Parathyroid adenoma (tissue), 2 donors: ENCODE measurements at regions not wholly inside any gene's neighbourhood (a gene's known extent, or its start where the extent isn't known, plus 50 kb on each side); places are given as distances from the start of the nearest gene placed in this dataset.

Experiments used
- H2AFZ ChIP-seq: fragments of 300-600 bp; sonication (generic); one replicate; pipeline ENCODE4 v1.7.0; 2017; ENCODE audit warnings: antibody characterized with exemption, mild to moderate bottlenecking
- H3K27ac ChIP-seq: fragments of 300-600 bp; sonication (generic); one replicate; pipeline ENCODE4 v1.7.0; 2017
- H3K27me3 ChIP-seq: fragments of 300-600 bp; sonication (generic); one replicate; pipeline ENCODE4 v1.7.0; 2017; ENCODE audit warnings: low read length; ENCODE audit not compliant: control insufficient read depth, insufficient read depth
- H3K36me3 ChIP-seq: fragments of 300-600 bp; sonication (generic); one replicate; pipeline ENCODE4 v1.7.0; 2017; ENCODE audit warnings: low read length; ENCODE audit not compliant: control insufficient read depth, insufficient read depth
- H3K4me1 ChIP-seq: fragments of 300-600 bp; sonication (generic); one replicate; pipeline ENCODE4 v1.7.0; 2017; ENCODE audit warnings: control low read depth
- H3K4me2 ChIP-seq: fragments of 300-600 bp; sonication (generic); one replicate; pipeline ENCODE4 v1.7.0; 2017; ENCODE audit warnings: low read length
- H3K4me3 ChIP-seq: fragments of 300-600 bp; sonication (generic); one replicate; pipeline ENCODE4 v1.7.0; 2017; ENCODE audit warnings: low read depth, low read length
- H3K79me2 ChIP-seq: fragments of 300-600 bp; sonication (generic); one replicate; pipeline ENCODE4 v1.7.0; 2017; ENCODE audit warnings: control low read depth
- H3K9ac ChIP-seq: fragments of 300-600 bp; sonication (generic); one replicate; pipeline ENCODE4 v1.7.0; 2017; ENCODE audit warnings: mild to moderate bottlenecking
- H3K9me3 ChIP-seq: fragments of 300-600 bp; sonication (generic); one replicate; pipeline ENCODE4 v1.7.0; 2017; ENCODE audit warnings: low read length; ENCODE audit not compliant: control insufficient read depth
- TF ChIP-seq, protein P1 (sequence below): fragments of 300-600 bp; sonication (generic); IDR thresholded peaks from one replicate; pipeline ENCODE4 v1.7.0; 2017; ENCODE audit warnings: antibody characterized with exemption, mild to moderate bottlenecking
- donor health status: primary hyperparathyroidism.

DNA sequence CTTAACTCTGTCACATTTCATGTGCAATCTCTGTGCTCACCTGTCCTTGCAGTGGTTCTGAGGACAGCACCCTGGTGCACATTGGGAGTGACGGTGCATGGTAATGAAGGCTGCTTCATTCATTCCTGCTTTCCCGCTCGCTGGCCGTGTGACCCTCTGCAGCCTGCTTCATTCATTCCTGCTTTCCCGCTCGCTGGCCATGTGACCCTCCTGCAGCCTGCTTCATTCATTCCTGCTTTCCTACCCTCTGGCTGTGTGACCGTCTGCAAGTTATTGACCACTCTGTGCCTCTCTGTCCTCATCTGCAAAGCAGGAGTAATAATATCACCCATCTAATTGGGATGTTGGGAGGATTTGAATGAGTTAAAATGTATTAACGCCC lies 189.1 kb upstream of the TMEM132C start:
- TF ChIP-seq, protein P1, sequence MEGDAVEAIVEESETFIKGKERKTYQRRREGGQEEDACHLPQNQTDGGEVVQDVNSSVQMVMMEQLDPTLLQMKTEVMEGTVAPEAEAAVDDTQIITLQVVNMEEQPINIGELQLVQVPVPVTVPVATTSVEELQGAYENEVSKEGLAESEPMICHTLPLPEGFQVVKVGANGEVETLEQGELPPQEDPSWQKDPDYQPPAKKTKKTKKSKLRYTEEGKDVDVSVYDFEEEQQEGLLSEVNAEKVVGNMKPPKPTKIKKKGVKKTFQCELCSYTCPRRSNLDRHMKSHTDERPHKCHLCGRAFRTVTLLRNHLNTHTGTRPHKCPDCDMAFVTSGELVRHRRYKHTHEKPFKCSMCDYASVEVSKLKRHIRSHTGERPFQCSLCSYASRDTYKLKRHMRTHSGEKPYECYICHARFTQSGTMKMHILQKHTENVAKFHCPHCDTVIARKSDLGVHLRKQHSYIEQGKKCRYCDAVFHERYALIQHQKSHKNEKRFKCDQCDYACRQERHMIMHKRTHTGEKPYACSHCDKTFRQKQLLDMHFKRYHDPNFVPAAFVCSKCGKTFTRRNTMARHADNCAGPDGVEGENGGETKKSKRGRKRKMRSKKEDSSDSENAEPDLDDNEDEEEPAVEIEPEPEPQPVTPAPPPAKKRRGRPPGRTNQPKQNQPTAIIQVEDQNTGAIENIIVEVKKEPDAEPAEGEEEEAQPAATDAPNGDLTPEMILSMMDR, result no peak
- H3K4me1 ChIP-seq, result no peaks in the 10 kb centered on the region
- H3K79me2 ChIP-seq, result no peaks in the 10 kb centered on the region
- H3K36me3 ChIP-seq, result no peaks in the 10 kb centered on the region
- no peak overlapping the region for H3K4me2 ChIP-seq
- no peak overlapping the region for H2AFZ ChIP-seq
- H3K9me3 ChIP-seq, result no peaks in the 10 kb centered on the region
- H3K27me3 ChIP-seq, result no peaks in the 10 kb centered on the region
- no peak overlapping the region for H3K4me3 ChIP-seq
- no peak overlapping the region for H3K9ac ChIP-seq
- H3K27ac ChIP-seq, result no peak overlapping the region

DNA sequence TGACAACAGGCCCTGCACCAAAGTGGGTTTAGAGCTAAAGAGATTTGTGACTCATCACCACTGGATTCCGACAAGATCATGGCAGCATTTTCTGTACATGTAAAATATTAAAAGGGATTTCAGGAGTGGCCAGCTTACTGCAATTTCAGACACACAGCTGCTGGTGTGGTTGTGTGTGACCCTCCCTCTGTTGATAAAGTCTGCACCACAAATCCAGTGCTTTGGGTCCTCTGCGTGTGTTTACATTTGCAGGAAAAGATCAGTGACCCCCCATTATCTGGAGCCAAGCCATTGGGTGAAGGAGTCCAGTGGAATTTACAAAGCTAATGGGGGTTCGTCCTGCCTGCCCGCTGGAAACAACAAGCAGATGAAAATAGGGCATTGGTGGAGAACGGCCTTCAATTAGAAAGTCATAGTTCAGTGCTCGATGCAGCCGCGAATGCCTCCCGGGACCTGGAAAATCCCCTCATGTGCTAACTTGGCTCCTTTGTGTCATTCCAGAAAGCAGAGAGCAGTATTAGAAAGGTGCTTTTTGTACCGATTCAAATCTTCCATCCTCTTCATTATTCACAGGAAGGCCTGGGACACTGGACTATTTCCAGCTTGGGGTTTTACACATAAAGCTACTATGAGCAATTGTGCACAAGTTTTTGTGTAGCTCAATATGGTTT lies 188.5 kb upstream of the TMEM132C start:
- H3K4me2 ChIP-seq, result no peak overlapping the region
- no peak overlapping the region for H2AFZ ChIP-seq
- H3K4me1 ChIP-seq, result no peaks in the 10 kb centered on the region
- no peak overlapping the region for H3K9ac ChIP-seq
- H3K27ac ChIP-seq, result no peak overlapping the region
- H3K79me2 ChIP-seq, result no peaks in the 10 kb centered on the region
- H3K36me3 ChIP-seq, result no peaks in the 10 kb centered on the region
- no peaks in the 10 kb centered on the region for H3K9me3 ChIP-seq
- H3K27me3 ChIP-seq, result no peaks in the 10 kb centered on the region
- TF ChIP-seq, protein P1, result no peak
- no peak overlapping the region for H3K4me3 ChIP-seq

DNA sequence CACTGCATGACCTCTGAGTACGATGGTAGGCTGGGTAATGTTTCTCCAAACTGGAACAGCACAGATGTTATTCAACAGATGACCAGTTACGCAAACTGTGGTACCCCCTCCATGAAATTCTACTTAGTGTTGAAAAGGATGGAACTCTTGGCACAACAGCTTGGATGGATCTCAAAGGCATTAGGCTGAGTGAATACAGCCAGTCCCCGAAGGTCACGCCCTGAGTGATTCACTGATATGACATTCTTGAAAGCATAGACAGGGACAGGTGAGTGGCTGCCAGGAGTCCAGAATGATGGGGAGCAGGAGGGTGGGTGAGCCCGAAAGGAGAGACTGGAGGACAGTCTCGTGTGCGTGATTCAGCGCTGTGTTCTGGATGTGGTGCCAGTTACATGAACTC lies 187.5 kb upstream of the TMEM132C start:
- Histone ChIP-seq H3K4me2 (no peak overlapping the region), H3K27ac (no peak overlapping the region), H2AFZ (no peak overlapping the region), H3K36me3 (no peaks in the 10 kb centered on the region), H3K4me1 (no peaks in the 10 kb centered on the region), H3K79me2 (no peaks in the 10 kb centered on the region), H3K9ac (no peak overlapping the region), H3K4me3 (no peak overlapping the region), H3K27me3 (no peaks in the 10 kb centered on the region), H3K9me3 (no peaks in the 10 kb centered on the region)
- TF ChIP-seq, protein P1, result no peak

DNA sequence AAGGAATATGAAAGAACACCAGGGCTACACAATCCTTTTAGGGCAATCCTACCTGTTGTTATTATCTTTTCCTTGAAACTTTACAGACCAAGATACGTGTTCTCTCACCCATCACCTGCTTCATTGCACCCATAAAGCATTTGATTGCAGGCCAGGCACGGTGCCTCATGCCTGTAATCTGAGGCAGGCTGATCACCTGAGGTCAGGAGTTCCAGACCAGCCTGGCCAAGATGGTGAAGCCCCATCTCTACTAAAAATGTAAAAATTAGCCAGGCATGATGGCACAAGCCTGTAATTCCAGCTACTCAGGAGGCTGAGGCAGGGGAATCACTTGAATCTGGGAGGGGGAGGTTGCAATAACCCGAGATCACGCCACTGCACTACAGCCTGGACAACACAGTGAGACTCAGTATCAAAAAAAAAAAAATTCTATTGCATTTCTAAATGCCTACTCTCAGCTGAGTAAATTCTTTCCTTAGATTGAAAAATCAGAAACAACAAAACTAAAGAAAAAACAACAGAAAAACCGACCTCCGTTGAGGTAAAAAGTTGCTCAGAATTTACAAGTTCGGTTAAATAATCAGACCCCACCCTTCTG lies 183.7 kb upstream of the TMEM132C start:
- H3K4me3 ChIP-seq, result no peak overlapping the region
- no peak overlapping the region for H3K4me2 ChIP-seq
- no peak overlapping the region for H3K9ac ChIP-seq
- H3K9me3 ChIP-seq, result no peaks in the 10 kb centered on the region
- H3K27me3 ChIP-seq, result no peaks in the 10 kb centered on the region
- H3K4me1 ChIP-seq, result no peaks in the 10 kb centered on the region
- H3K79me2 ChIP-seq, result no peaks in the 10 kb centered on the region
- no peak overlapping the region for H3K27ac ChIP-seq
- TF ChIP-seq, protein P1, result no peak
- no peaks in the 10 kb centered on the region for H3K36me3 ChIP-seq
- no peak overlapping the region for H2AFZ ChIP-seq

DNA sequence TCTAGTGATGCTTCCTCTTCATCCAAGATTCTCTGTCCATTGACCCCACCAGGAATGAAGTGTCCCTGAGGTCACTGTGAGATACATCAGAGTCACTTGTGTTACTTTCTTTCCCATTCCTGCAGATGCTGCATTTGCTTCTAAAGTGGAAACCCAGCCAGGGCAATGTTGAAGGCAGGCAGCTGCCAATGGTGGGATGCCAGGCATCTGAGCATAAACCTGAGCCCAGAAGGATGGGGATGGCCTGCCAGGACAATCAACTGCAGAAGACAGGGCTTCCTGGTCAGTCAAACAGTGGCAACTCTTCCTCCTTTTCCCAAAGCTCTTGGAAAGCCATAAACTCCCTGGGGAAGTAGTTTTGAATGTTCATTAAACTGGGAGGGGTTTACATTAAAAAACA lies 178.0 kb upstream of the TMEM132C start:
- no peak overlapping the region for H3K27ac ChIP-seq
- H3K4me1 ChIP-seq, result peaks cover 23% of the 10 kb centered on the region
- H3K79me2 ChIP-seq, result no peaks in the 10 kb centered on the region
- no peak overlapping the region for H2AFZ ChIP-seq
- TF ChIP-seq, protein P1, result no peak
- no peaks in the 10 kb centered on the region for H3K9me3 ChIP-seq
- H3K4me2 ChIP-seq, result no peak overlapping the region
- no peak overlapping the region for H3K9ac ChIP-seq
- no peaks in the 10 kb centered on the region for H3K27me3 ChIP-seq
- H3K36me3 ChIP-seq, result no peaks in the 10 kb centered on the region
- no peak overlapping the region for H3K4me3 ChIP-seq
